ENCODE measurements at regions not wholly inside any gene's neighbourhood (a gene's known extent, or its start where the extent isn't known, plus 50 kb on each side); places are given as distances from the start of the nearest gene placed in this dataset.

GRCh38 chr1:232744847-232745246 lies 60.4 kb upstream of the MAP10 start:
- no peak for TF ChIP-seq EZH2 (IDR thresholded peaks at IDR 0.05; ENCODE audit: insufficient read depth, poor library complexity, severe bottlenecking)
- TF ChIP-seq EZH2phosphoT487 (IDR thresholded peaks at IDR 0.05; ENCODE audit: insufficient read depth, low read depth): no peak
